GM21360 (cell line): ENCODE measurements at regions not wholly inside any gene's neighbourhood (a gene's known extent, or its start where the extent isn't known, plus 50 kb on each side); places are given as distances from the start of the nearest gene placed in this dataset.

Experiments used
- ATAC-seq: cut with Tn5 transposase; IDR thresholded peaks from one replicate; pipeline ENCODE4 v1.9.1; 2021; ENCODE audit warnings: mild to moderate bottlenecking, moderate library complexity; ENCODE audit not compliant: unreplicated experiment

DNA sequence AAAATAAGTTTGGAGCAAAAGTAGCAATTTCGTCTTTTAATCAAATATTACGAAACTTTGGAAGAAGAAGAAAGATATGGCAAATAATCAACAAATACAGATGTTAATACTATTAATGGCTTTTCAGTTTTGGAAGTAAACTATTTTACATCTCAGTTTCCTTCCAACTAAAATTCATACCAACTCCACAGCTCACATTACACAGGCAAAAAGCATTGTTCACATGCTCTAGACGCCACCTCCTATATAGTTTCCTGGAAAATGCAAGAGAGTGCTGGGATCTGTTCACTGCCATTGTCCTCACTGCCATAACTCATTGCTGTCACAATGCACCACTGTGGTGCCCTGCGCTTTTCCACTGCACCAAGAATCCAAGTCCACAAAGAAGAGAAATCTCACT is 149.0 kb upstream of the FTMT start:
- ATAC-seq = no peak

- ATAC-seq = no peak
Measured at GRCh38 chr5:121704291-121704690, 147.4 kb upstream of the FTMT start.

DNA sequence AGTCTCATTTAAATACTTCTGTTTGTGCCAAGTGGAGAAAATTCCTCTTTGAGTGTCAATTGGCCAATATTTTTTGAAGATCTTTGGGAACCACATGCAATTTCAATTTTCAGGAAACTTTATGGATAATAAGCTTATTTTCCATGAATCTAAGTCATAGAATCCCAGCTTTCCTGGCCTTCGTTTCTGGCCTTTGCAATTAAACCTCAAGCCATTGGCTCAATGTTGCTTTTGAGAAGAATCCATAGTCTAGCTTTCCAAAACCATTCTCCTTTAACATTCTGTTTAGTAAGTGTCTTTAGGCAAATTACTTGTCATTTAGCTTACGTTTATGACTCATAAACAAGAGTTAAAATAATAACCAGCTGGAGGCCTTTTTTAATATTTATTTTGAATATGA is 145.0 kb upstream of the FTMT start:
- ATAC-seq = no peak

GRCh38 chr5:121707178-121707577 is 144.5 kb upstream of the FTMT start:
- no peak for ATAC-seq

DNA sequence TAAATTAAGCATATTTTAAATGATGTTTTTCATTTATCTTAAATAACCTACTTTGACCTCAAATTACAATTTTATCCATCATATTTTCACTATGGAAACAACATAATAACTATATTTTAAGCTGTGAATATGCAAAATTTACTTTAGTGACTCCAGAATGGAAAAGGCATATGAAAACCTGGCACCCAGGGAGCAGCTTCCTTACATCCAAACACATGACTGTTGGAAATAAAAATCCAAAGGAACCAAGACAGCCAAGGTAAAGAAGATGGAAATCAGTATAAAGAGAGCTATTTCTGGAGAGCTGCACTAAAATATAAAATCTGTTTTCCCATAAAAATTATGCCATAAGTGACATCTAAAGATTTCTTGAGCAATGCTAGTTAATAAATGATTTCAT is 140.3 kb upstream of the FTMT start:
- ATAC-seq = no peak

DNA sequence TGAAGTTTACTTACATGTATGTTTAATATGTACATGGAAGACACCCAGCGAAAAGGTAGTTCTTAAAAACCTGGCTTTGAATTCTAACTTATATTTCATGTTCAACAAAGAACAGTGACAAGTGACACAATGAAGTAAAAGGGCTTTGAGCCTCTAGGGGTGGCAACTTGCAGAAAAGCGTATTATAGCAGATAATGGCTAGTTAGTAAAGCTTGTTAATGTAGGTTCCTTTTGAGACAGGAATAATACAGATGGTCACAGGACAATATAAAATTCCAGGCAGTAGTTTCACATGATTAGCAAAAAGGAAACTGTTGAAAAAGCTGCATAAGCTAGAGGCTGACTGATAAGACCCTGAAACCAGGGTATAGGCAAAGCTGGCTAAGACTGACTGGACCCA is 132.4 kb upstream of the FTMT start:
- no peak for ATAC-seq

- no peak for ATAC-seq
Measured at GRCh38 chr5:121725450-121725849, 126.2 kb upstream of the FTMT start.

DNA sequence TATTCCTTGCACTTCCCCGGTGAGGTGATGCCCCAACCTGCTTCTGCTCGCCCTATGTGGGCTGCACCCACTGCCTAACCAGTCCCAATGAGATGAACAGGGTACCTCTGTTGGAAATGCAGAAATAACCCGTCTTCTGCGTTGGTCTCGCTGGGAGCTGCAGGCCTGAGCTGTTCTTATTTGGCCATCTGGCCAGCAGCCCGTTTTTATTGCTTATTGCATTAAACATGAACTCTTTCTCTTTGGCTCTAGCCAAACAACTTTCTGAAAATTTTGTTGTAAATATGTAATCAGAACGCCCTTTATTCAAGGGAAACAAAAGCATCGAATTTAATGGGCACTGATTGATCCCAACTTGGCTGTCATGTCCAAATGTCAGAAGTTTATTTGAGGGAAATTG is 124.7 kb upstream of the FTMT start:
- no peak for ATAC-seq

DNA sequence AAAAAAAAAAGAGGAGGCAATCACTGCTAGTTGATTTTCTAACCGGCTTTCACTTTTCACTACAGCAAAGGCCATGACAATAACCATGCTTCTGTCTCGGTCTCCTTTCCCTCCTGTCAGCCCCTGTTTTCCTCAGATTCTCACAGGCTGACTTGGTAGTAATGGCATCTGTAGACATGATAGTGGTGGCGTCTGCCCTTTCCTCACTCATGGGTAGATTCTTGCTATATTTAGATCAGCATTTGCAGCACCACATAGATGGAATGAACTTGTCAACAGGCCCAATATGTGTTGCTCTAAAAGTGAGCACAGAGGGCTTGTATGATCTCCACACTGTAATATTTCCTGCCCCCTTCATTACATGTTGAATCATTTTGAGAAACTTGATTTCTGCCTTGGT is 120.3 kb upstream of the FTMT start:
- ATAC-seq = no peak

- ATAC-seq = no peak
Measured at GRCh38 chr5:121735618-121736017, 116.1 kb upstream of the FTMT start.

- no peak for ATAC-seq
Measured at GRCh38 chr5:121737120-121737519, 114.6 kb upstream of the FTMT start.

DNA sequence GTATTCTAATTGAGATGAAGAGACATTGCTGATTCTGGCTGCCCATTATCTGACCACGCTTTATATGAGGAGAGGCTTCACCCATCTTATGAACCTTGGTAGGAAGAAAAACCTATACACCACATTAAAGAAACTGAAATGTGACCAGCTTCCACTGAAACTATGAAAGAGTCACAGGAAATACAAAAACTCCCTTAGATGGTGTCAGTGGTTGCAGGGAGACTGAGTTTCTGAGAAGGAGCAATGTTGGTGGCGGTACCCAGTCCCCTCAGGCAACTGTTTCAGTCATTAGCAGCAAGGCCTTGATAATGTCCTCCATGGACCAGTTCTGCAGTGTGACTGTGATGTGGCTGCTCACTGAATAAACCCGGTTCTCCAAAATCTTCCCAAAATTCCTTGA is 110.5 kb upstream of the FTMT start:
- no peak for ATAC-seq

DNA sequence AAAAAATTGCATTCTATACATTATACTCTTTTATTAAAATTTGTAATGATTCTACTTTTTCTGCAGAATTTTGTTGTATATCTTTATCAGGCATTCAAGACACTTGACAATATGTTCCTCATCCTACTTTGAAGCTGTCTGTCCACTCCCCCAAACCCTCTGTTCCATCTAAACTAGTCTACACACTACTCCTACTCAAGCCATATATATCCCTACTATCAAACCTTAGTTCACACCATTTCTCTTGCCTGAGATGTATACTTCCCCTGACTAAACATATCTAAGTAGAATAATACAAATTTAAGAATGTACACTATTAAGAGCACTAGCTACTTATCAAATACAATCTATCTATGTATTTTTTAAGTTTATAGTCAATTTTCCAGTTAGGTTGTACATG is 107.1 kb upstream of the FTMT start:
- no peak for ATAC-seq

- ATAC-seq = no peak
Measured at GRCh38 chr5:121745407-121745806, 106.3 kb upstream of the FTMT start.

GRCh38 chr5:121746763-121747162 is 104.9 kb upstream of the FTMT start:
- ATAC-seq = no peak

- no peak for ATAC-seq
Measured at GRCh38 chr5:121748686-121749085, 103.0 kb upstream of the FTMT start.

- no peak for ATAC-seq
Measured at GRCh38 chr5:121752149-121752548, 99.5 kb upstream of the FTMT start.

GRCh38 chr5:121755266-121755665 is 96.4 kb upstream of the FTMT start:
- ATAC-seq = no peak

DNA sequence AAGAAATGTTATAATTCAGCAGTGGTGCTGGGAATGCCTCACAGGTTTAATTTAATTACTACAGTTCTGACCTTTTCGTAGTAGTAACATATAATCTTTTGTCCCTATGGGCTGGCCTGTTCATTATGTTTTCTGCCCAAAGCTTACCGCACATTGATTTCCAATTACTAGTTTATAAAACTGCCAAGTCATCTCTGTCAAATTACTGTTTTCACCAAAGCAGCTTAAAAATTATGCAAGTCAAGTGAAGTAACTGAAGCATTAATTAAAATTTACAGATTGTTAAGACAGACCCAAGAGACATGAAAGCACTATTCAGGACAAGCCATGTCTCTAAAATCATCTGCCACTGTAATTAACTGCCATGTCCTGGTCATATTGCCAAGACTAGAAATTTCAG is 93.9 kb upstream of the FTMT start:
- ATAC-seq = no peak

DNA sequence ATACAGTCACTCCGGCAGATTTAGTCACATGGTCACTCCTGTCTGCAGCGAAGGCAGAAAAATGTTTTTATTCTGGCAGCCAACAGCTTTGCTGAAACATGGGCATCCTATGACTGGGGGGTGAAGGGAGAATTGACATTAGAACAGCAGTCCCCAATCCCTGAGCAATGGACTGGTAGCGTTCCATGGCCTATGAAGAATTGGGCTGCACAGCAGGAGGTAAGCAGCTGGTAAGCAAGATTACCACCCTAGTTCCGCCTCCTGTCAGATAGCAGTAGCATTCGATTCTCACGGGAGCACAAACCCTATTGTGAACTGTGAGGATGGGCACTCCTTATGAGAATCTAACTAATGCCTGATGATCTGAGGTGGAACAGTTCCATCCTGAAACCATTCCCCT is 93.1 kb upstream of the FTMT start:
- ATAC-seq = no peak

DNA sequence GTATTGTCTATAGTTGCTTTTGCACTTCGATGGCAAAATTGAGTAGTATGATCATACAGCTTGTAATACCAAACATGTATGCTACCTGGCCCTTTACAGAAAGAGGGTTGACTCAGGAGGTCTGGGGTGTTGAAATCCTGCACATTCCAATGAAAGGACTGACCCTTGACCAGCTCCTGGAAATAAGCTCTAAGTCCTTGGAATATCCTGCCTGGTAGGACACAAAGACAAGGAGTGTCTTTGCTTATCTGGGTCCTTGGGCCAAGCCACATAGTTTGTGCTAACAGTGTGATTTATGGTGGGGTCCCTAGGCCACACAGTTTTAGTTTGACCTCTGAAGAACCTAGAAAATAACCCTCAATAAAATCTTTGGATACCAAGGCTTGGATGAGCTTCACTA is 89.3 kb upstream of the FTMT start:
- ATAC-seq = no peak

DNA sequence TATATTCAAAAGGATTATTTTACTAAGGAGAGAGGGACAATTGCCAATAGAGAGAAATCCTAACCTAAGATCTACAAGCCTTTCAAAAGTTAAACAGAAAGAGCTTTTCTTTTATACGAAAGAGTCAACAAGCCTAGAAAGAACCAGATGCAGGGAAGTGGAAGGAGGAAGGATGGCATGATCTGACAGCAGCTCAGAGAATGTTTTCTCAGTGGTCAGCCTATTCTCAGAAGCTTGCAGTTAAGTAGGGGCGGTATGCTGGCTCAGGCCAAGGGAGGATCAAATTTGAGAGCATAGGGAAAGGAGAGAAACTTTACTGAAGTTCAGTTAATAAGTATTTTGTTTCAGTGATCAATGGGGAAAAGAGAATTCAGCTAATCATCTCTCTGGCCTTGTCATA is 88.0 kb upstream of the FTMT start:
- ATAC-seq = no peak

DNA sequence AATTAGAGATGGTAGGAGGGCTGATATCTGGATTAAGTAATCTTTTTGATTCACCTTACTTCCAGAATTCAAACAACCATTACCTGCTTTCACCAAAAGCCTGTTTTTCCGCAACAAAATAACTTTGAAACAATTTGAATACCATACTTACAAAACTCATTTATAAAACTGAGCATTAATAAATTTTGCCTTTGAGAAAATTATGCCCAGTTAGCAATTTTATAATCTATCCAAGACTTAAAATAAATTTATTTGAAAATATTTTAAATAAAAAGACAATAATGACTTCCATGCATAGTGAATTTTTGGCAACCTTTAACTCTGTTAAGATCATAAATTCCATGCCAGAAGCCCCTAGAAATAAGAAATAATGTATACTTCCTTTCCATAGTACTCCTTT is 71.3 kb upstream of the FTMT start:
- no peak for ATAC-seq

- ATAC-seq = no peak
Measured at GRCh38 chr5:121783700-121784099, 68.0 kb upstream of the FTMT start.
